Body of pancreas (tissue), 4 donors: ENCODE measurements at regions not wholly inside any gene's neighbourhood (a gene's known extent, or its start where the extent isn't known, plus 50 kb on each side); places are given as distances from the start of the nearest gene placed in this dataset.

ENCODE experiments used
- POLR2A ChIP-seq, 3 donors: fragments of 450-650 bp; IDR thresholded peaks; one replicate each; pipeline ENCODE4 v1.6.1; 2016; ENCODE audit warnings: antibody characterized with exemption in 3 of 3, mild to moderate bottlenecking in 2 of 3
- TF ChIP-seq, protein P1 (sequence below), 7 experiments: fragments of 450-650 bp in 4 of 7; fragments of 200-600 bp in 3 of 7; sonication (generic) in 3 of 7; IDR thresholded peaks; one replicate each; pipeline ENCODE4 v1.5.1; 2016 to 2019; ENCODE audit warnings: antibody characterized with exemption in 7 of 7

DNA sequence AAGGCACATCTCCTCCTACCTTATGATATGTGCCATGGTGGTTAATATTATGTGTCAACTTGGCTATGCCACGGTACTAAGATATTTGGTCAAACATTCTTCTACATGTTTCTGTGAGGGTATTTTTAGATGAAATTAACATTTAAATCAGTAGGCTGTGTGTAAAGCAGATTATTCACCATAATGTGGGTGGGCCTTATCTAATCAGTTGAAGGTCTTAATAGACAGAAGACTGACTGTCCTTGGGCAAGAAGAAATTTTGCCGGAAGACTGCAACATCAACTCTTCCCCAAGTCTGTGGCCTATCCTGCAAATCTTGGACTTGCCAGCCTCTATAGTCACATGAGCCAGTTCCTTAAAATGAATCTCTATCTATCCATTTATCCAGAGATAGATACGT is 380.1 kb upstream of the DDI1 start:
- TF ChIP-seq, protein P1, sequence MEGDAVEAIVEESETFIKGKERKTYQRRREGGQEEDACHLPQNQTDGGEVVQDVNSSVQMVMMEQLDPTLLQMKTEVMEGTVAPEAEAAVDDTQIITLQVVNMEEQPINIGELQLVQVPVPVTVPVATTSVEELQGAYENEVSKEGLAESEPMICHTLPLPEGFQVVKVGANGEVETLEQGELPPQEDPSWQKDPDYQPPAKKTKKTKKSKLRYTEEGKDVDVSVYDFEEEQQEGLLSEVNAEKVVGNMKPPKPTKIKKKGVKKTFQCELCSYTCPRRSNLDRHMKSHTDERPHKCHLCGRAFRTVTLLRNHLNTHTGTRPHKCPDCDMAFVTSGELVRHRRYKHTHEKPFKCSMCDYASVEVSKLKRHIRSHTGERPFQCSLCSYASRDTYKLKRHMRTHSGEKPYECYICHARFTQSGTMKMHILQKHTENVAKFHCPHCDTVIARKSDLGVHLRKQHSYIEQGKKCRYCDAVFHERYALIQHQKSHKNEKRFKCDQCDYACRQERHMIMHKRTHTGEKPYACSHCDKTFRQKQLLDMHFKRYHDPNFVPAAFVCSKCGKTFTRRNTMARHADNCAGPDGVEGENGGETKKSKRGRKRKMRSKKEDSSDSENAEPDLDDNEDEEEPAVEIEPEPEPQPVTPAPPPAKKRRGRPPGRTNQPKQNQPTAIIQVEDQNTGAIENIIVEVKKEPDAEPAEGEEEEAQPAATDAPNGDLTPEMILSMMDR (IDR thresholded peaks at IDR 0.05), result no peak
- no peak for TF ChIP-seq POLR2A (IDR thresholded peaks at IDR 0.05)
